ENCODE measurements at regions not wholly inside any gene's neighbourhood (a gene's known extent, or its start where the extent isn't known, plus 50 kb on each side); places are given as distances from the start of the nearest gene placed in this dataset.

GRCh38 chr10:3342771-3343170, 170.2 kb upstream of the PITRM1 start:
- TF ChIP-seq CTCF (IDR thresholded peaks at IDR 0.05; ENCODE audit: low read length) = no peak
- TF ChIP-seq EZH2 (IDR thresholded peaks at IDR 0.05; ENCODE audit: borderline replicate concordance, low read length) = no peak
